IMR-90 (cell line): ENCODE measurements at regions not wholly inside any gene's neighbourhood (a gene's known extent, or its start where the extent isn't known, plus 50 kb on each side); places are given as distances from the start of the nearest gene placed in this dataset.

Source experiments
- ATAC-seq: fragments of 200-7000 bp; cut with Tn5 transposase; 2 replicates; pipeline ENCODE4 v1.9.1; 2020; ENCODE audit warnings: low read depth, mild to moderate bottlenecking, moderate library complexity
- BruUV-seq: library from RNA; stranded (reverse); fragments of 400-500 nt; replicated peaks from 2 replicates; lab custom pipeline; 2021; lab: Mats Ljungman, UMichigan
- CTCF ChIA-PET: fragments of 300-600 bp; formaldehyde crosslinking; extraction: SDS; loops from one replicate; lab custom pipeline; 2021; ENCODE audit warnings: antibody characterized with exemption; lab: Yijun Ruan, JAX
- POLR2A ChIA-PET: fragments of 300-600 bp; sonication (Branson Sonifier 250); formaldehyde crosslinking; loops from one replicate; lab custom pipeline; 2022; ENCODE audit warnings: antibody characterized with exemption; ENCODE audit not compliant: unreplicated experiment; lab: Charles Lee
- DNase-seq: peaks from one replicate; pipeline ENCODE4 v3.0.0; 2013
- H2AFZ ChIP-seq: replicated peaks from 2 replicates; pipeline ENCODE3; 2013; ENCODE audit warnings: low read length, mild to moderate bottlenecking; ENCODE audit not compliant: poor library complexity
- H2AK5ac ChIP-seq: 2 replicates; pipeline ENCODE4 v1.6.1; 2013; ENCODE audit warnings: low read depth, low read length, inconsistent platforms
- H2AK9ac ChIP-seq: replicated peaks from 2 replicates; pipeline ENCODE3; 2013; ENCODE audit warnings: mild to moderate bottlenecking, low read depth, low read length, moderate library complexity; ENCODE audit not compliant: poor library complexity
- H2BK120ac ChIP-seq: 2 replicates; pipeline ENCODE4 v1.6.1; 2013; ENCODE audit warnings: low read depth, low read length, inconsistent platforms
- H2BK15ac ChIP-seq: 3 replicates; pipeline ENCODE4 v1.6.1; 2013; ENCODE audit warnings: low read depth, low read length, inconsistent platforms
- H2BK20ac ChIP-seq: 2 replicates; pipeline ENCODE4 v1.6.1; 2013; ENCODE audit warnings: low read depth, mild to moderate bottlenecking, inconsistent platforms, low read length, moderate library complexity
- H2BK5ac ChIP-seq: 2 replicates; pipeline ENCODE4 v1.6.1; 2013; ENCODE audit warnings: mild to moderate bottlenecking, low read depth, low read length, inconsistent platforms; ENCODE audit not compliant: poor library complexity, severe bottlenecking
- H3K14ac ChIP-seq: replicated peaks from 2 replicates; pipeline ENCODE4 v1.6.1; 2013; ENCODE audit warnings: low read depth, low read length, inconsistent platforms
- H3K18ac ChIP-seq: 2 replicates; pipeline ENCODE4 v1.6.1; 2013; ENCODE audit warnings: low read depth, low read length, control low read depth
- H3K23ac ChIP-seq: 2 replicates; pipeline ENCODE4 v1.6.1; 2013; ENCODE audit warnings: low read depth, low read length, inconsistent platforms
- H3K27ac ChIP-seq: 2 replicates; pipeline ENCODE4 v1.5.1; 2013; ENCODE audit warnings: mild to moderate bottlenecking, control low read depth, low read length; ENCODE audit not compliant: insufficient read depth
- H3K27me3 ChIP-seq: 2 replicates; pipeline ENCODE4 v1.6.1; 2013; ENCODE audit warnings: low read length; ENCODE audit not compliant: control insufficient read depth, insufficient read depth
- H3K36me3 ChIP-seq: 2 replicates; pipeline ENCODE4 v1.6.1; 2013; ENCODE audit warnings: low read length, mixed read lengths; ENCODE audit not compliant: control insufficient read depth, insufficient read depth
- H3K4ac ChIP-seq: 2 replicates; pipeline ENCODE4 v1.6.1; 2013; ENCODE audit warnings: low read depth, low read length, inconsistent platforms
- H3K4me1 ChIP-seq: 2 replicates; pipeline ENCODE4 v1.6.1; 2013; ENCODE audit warnings: low read length, mixed read lengths; ENCODE audit not compliant: control insufficient read depth, insufficient read depth
- H3K4me2 ChIP-seq: 2 replicates; pipeline ENCODE4 v1.6.1; 2013; ENCODE audit warnings: low read depth, mild to moderate bottlenecking, control low read depth, low read length, moderate library complexity
- H3K4me3 ChIP-seq: 2 replicates; pipeline ENCODE4 v1.5.1; 2013; ENCODE audit warnings: low read depth, mild to moderate bottlenecking, control low read depth, low read length, moderate library complexity; ENCODE audit not compliant: insufficient read depth
- H3K56ac ChIP-seq: 2 replicates; pipeline ENCODE4 v1.6.1; 2013; ENCODE audit warnings: low read length, inconsistent platforms; ENCODE audit not compliant: insufficient read depth; ENCODE audit errors: extremely low read depth
- H3K79me1 ChIP-seq, 2 experiments: 2 replicates each; pipeline ENCODE4 v1.6.1; 2013; ENCODE audit warnings: low read length in 2 of 2, inconsistent platforms in 1 of 2, low read depth in 1 of 2
- H3K9ac ChIP-seq: 2 replicates; pipeline ENCODE4 v1.6.1; 2013; ENCODE audit warnings: low read depth, low read length, control low read depth
- H3K9me1 ChIP-seq: 2 replicates; pipeline ENCODE4 v1.6.1; 2013; ENCODE audit warnings: low read length, inconsistent platforms; ENCODE audit not compliant: insufficient read depth
- H3K9me3 ChIP-seq: 2 replicates; pipeline ENCODE4 v1.6.1; 2013; ENCODE audit warnings: low read length; ENCODE audit not compliant: control insufficient read depth, insufficient read depth
- H4K20me1 ChIP-seq: 2 replicates; pipeline ENCODE4 v1.6.1; 2013; ENCODE audit warnings: low read length, inconsistent platforms; ENCODE audit not compliant: insufficient read depth
- H4K5ac ChIP-seq: 2 replicates; pipeline ENCODE4 v1.6.1; 2013; ENCODE audit warnings: mild to moderate bottlenecking, low read depth, low read length, control low read depth
- H4K8ac ChIP-seq, 2 experiments: 2 replicates each; pipeline ENCODE4 v1.6.1; 2013; ENCODE audit warnings: low read depth in 2 of 2, low read length in 2 of 2, control low read depth in 1 of 2, inconsistent platforms in 1 of 2
- H4K91ac ChIP-seq: 2 replicates; pipeline ENCODE4 v1.6.1; 2013; ENCODE audit warnings: low read depth, low read length, inconsistent platforms; ENCODE audit not compliant: insufficient read depth
- CEBPB ChIP-seq: IDR thresholded peaks from 2 replicates; pipeline ENCODE4 v1.6.1; 2012; ENCODE audit warnings: low read depth, low read length, improper control_type of control experiment
- FOS ChIP-seq: fragments of 150-350 bp; IDR thresholded peaks from 2 replicates; pipeline ENCODE4 v1.6.1; 2016; ENCODE audit warnings: low read depth, low read length
- MAFK ChIP-seq: IDR thresholded peaks from 2 replicates; pipeline ENCODE4 v1.6.1; 2012; ENCODE audit warnings: low read depth, low read length, improper control_type of control experiment
- MXI1 ChIP-seq: IDR thresholded peaks from 2 replicates; pipeline ENCODE4 v1.6.1; 2012; ENCODE audit warnings: low read depth, mild to moderate bottlenecking, low read length, moderate library complexity, borderline replicate concordance
- WGBS, 2 experiments: methylation state at CpG; one replicate each; pipeline versions ENCODE4 v1.1.5 to v1.1.7; 2013; ENCODE audit warnings: missing lambda C conversion rate in 2 of 2; ENCODE audit not compliant: insufficient read length in 1 of 2; ENCODE audit errors: extremely low coverage in 2 of 2; 5-methylcytosine and 5-hydroxymethylcytosine counted together
- dilution Hi-C: fragments of 300-500 bp; cut with HindIII; formaldehyde crosslinking; loops from one replicate; pipeline ENCODE4 v1.14.3; 2018; ENCODE audit warnings: low sequenced_read_pairs; ENCODE audit not compliant: unreplicated experiment
- in situ Hi-C: fragments of 300-500 bp; cut with MboI; formaldehyde crosslinking; loops from 3 replicates; pipeline ENCODE4 v1.14.3; 2019; ENCODE audit warnings: low sequenced_read_pairs, inconsistent platforms, mixed read lengths
- intact Hi-C: fragments of 100-400 bp; cut with micrococcal nuclease; formaldehyde crosslinking; loops from 2 replicates; pipeline ENCODE4 v1.10.0; 2022

DNA sequence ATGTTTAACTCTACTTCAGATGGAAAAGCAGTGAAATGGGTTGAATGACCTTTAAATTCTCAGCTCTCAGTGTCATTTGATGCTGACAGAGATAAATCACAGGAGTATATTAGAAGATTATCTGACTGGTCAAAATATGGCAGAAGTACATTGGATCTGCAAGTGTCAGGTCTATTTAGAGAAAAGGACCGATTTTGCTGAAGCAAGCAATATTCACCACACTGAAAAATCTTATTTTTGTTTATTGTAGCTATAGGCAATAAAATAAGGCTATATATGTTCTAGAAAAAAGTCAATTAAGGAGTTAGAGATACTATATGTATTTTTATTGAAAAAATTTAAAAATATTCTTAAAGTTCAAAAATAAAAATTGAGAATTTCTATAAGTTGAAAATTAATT lies 325.3 kb downstream of the CXXC4 start:
- H3K18ac ChIP-seq, result no peak overlapping the region
- dilution Hi-C loops, result no loop called here
- no peak overlapping the region for H4K5ac ChIP-seq
- no peak overlapping the region for H2BK120ac ChIP-seq
- 0 out of 2 replicates have a peak, but pooled peaks cover 3% of the 10 kb centered on the region for H3K9me3 ChIP-seq
- intact Hi-C loops, result no loop called here
- WGBS, 2 experiments, result no CpG with 5 or more reads among the region's 1 CpG
- ChIA-PET CTCF (no interaction called here), POLR2A (no interaction called here)
- no peak overlapping the region for H4K8ac ChIP-seq
- no peak overlapping the region for H2BK5ac ChIP-seq
- no peak overlapping the region for H3K4me2 ChIP-seq
- H3K14ac ChIP-seq, result no peak overlapping the region
- no peaks in the 10 kb centered on the region for H3K36me3 ChIP-seq
- H3K4ac ChIP-seq, result no peak overlapping the region
- no peak overlapping the region for H3K23ac ChIP-seq
- ATAC-seq (no peak), DNase-seq (no peak)
- no peak overlapping the region for H3K56ac ChIP-seq
- H3K27ac ChIP-seq, result no peak overlapping the region
- H3K9ac ChIP-seq, result no peak overlapping the region
- no TSS peak for BruUV-seq
- H2AK9ac ChIP-seq, result no peak overlapping the region
- no peak overlapping the region for H2BK20ac ChIP-seq
- no peak overlapping the region for H2AFZ ChIP-seq
- no peak overlapping the region for H2AK5ac ChIP-seq
- no peaks in the 10 kb centered on the region for H3K79me1 ChIP-seq
- H4K91ac ChIP-seq, result no peak overlapping the region
- no peak overlapping the region for H3K4me3 ChIP-seq
- H3K9me1 ChIP-seq, result no peaks in the 10 kb centered on the region
- TF ChIP-seq FOS (no peak), CEBPB (no peak), MXI1 (no peak), MAFK (peak; percentile 76)
- in situ Hi-C loops, result no loop called here
- no peaks in the 10 kb centered on the region for H3K27me3 ChIP-seq
- H3K4me1 ChIP-seq, result no peaks in the 10 kb centered on the region
- no peaks in the 10 kb centered on the region for H4K20me1 ChIP-seq
- no peak overlapping the region for H2BK15ac ChIP-seq
